SJCRH30 (cell line): ENCODE measurements at regions not wholly inside any gene's neighbourhood (a gene's known extent, or its start where the extent isn't known, plus 50 kb on each side); places are given as distances from the start of the nearest gene placed in this dataset.

Experiments used
- DNase-seq, 2 experiments: peaks; one replicate each; pipeline ENCODE4 v3.0.0-alpha.2; 2015 to 2020
- H3K27ac ChIP-seq: fragments of 250-450 bp; sonication (Bioruptor Pico); 2 replicates; pipeline ENCODE4 v1.5.1; 2020; ENCODE audit warnings: mild to moderate bottlenecking, moderate library complexity
- H3K27me3 ChIP-seq: fragments of 250-450 bp; sonication (Bioruptor Pico); 2 replicates; pipeline ENCODE4 v1.5.1; 2020; ENCODE audit warnings: mild to moderate bottlenecking, moderate library complexity
- H3K36me3 ChIP-seq: fragments of 250-450 bp; sonication (Bioruptor Pico); 2 replicates; pipeline ENCODE4 v1.5.1; 2020; ENCODE audit warnings: mild to moderate bottlenecking, moderate library complexity
- H3K4me1 ChIP-seq: fragments of 250-450 bp; sonication (Bioruptor Pico); 2 replicates; pipeline ENCODE4 v1.5.1; 2020; ENCODE audit warnings: mild to moderate bottlenecking, moderate library complexity
- H3K4me3 ChIP-seq: fragments of 250-450 bp; sonication (Bioruptor Pico); 2 replicates; pipeline ENCODE4 v1.5.1; 2020; ENCODE audit warnings: mild to moderate bottlenecking, moderate library complexity
- H3K9me3 ChIP-seq: fragments of 250-450 bp; sonication (Bioruptor Pico); replicated peaks from 2 replicates; pipeline ENCODE4 v1.5.1; 2020; ENCODE audit warnings: mild to moderate bottlenecking, moderate library complexity

- no peak for DNase-seq
- no peak overlapping the region for H3K4me3 ChIP-seq
- no peaks in the 10 kb centered on the region for H3K4me1 ChIP-seq
- H3K27me3 ChIP-seq = no peaks in the 10 kb centered on the region
- H3K9me3 ChIP-seq = no peaks in the 10 kb centered on the region
- H3K36me3 ChIP-seq = no peaks in the 10 kb centered on the region; the same call in 1 of the 2 replicates
- H3K27ac ChIP-seq = no peak overlapping the region
Measured at GRCh38 chr3:56896357-56896756, 94.6 kb upstream of the ARHGEF3 start.

- Histone ChIP-seq H3K36me3 (no peaks in the 10 kb centered on the region; the same call in 1 of the 2 replicates), H3K4me1 (no peaks in the 10 kb centered on the region), H3K27me3 (no peaks in the 10 kb centered on the region), H3K4me3 (no peak overlapping the region), H3K27ac (no peak overlapping the region), H3K9me3 (no peaks in the 10 kb centered on the region)
- peak; percentile 8 to 28 for DNase-seq
Measured at GRCh38 chr3:56894881-56895431, 93.2 kb upstream of the ARHGEF3 start.

- Histone ChIP-seq H3K36me3 (no peaks in the 10 kb centered on the region), H3K27ac (no peak overlapping the region), H3K4me1 (peaks cover 8% of the 10 kb centered on the region), H3K4me3 (no peak overlapping the region), H3K9me3 (no peaks in the 10 kb centered on the region), H3K27me3 (no peaks in the 10 kb centered on the region)
- no peak for DNase-seq
Measured at GRCh38 chr3:56890448-56891091, 88.8 kb upstream of the ARHGEF3 start.

GRCh38 chr3:56889131-56889530, 87.4 kb upstream of the ARHGEF3 start:
- no peaks in the 10 kb centered on the region for H3K36me3 ChIP-seq
- no peaks in the 10 kb centered on the region for H3K27me3 ChIP-seq
- H3K4me1 ChIP-seq = peaks cover 11% of the 10 kb centered on the region
- H3K9me3 ChIP-seq = no peaks in the 10 kb centered on the region
- no peak overlapping the region for H3K27ac ChIP-seq
- no peak for DNase-seq
- no peak overlapping the region for H3K4me3 ChIP-seq

GRCh38 chr3:56887402-56888025, 85.8 kb upstream of the ARHGEF3 start:
- H3K4me3 ChIP-seq = no peak overlapping the region
- no peaks in the 10 kb centered on the region for H3K9me3 ChIP-seq
- no peak overlapping the region for H3K27ac ChIP-seq
- no peaks in the 10 kb centered on the region for H3K27me3 ChIP-seq
- H3K4me1 ChIP-seq = peaks cover 11% of the 10 kb centered on the region
- H3K36me3 ChIP-seq = no peaks in the 10 kb centered on the region
- DNase-seq = no peak

GRCh38 chr3:56886314-56886713, 84.6 kb upstream of the ARHGEF3 start:
- H3K9me3 ChIP-seq = no peaks in the 10 kb centered on the region
- peak overlapping the region; percentile 4; the same call in 1 of the 2 replicates for H3K27ac ChIP-seq
- no peak overlapping the region for H3K4me3 ChIP-seq
- H3K27me3 ChIP-seq = no peaks in the 10 kb centered on the region
- H3K36me3 ChIP-seq = no peaks in the 10 kb centered on the region; the same call in 1 of the 2 replicates
- peaks cover 11% of the 10 kb centered on the region for H3K4me1 ChIP-seq
- DNase-seq = no peak

GRCh38 chr3:56885879-56886278, 84.1 kb upstream of the ARHGEF3 start:
- Histone ChIP-seq H3K4me1 (peaks cover 11% of the 10 kb centered on the region), H3K27me3 (no peaks in the 10 kb centered on the region), H3K9me3 (no peaks in the 10 kb centered on the region), H3K36me3 (no peaks in the 10 kb centered on the region; the same call in 1 of the 2 replicates), H3K4me3 (no peak overlapping the region), H3K27ac (peak overlapping the region; percentile 4; the same call in 1 of the 2 replicates)
- DNase-seq = no peak

- Histone ChIP-seq H3K27me3 (no peaks in the 10 kb centered on the region), H3K4me3 (no peak overlapping the region), H3K9me3 (no peaks in the 10 kb centered on the region), H3K4me1 (peaks cover 11% of the 10 kb centered on the region), H3K36me3 (peaks cover 3% of the 10 kb centered on the region; the same call in 1 of the 2 replicates), H3K27ac (peak overlapping the region; percentile 4; the same call in 1 of the 2 replicates)
- DNase-seq = peak; percentile 38 to 73
Measured at GRCh38 chr3:56885453-56885852, 83.7 kb upstream of the ARHGEF3 start.

GRCh38 chr3:56884387-56884786, 82.6 kb upstream of the ARHGEF3 start:
- Histone ChIP-seq H3K27me3 (no peaks in the 10 kb centered on the region), H3K27ac (no peak overlapping the region), H3K9me3 (no peaks in the 10 kb centered on the region), H3K36me3 (peaks cover 3% of the 10 kb centered on the region; the same call in 1 of the 2 replicates), H3K4me1 (peaks cover 11% of the 10 kb centered on the region), H3K4me3 (no peak overlapping the region)
- DNase-seq = no peak

GRCh38 chr3:56883828-56884227, 82.1 kb upstream of the ARHGEF3 start:
- no peaks in the 10 kb centered on the region for H3K27me3 ChIP-seq
- H3K9me3 ChIP-seq = no peaks in the 10 kb centered on the region
- H3K36me3 ChIP-seq = peaks cover 3% of the 10 kb centered on the region; the same call in 1 of the 2 replicates
- no peak for DNase-seq
- H3K4me1 ChIP-seq = peaks cover 11% of the 10 kb centered on the region
- no peak overlapping the region for H3K27ac ChIP-seq
- no peak overlapping the region for H3K4me3 ChIP-seq

- H3K4me3 ChIP-seq = no peak overlapping the region
- H3K4me1 ChIP-seq = peaks cover 11% of the 10 kb centered on the region
- DNase-seq = no peak
- no peaks in the 10 kb centered on the region for H3K27me3 ChIP-seq
- H3K27ac ChIP-seq = no peak overlapping the region
- H3K36me3 ChIP-seq = peaks cover 3% of the 10 kb centered on the region; the same call in 1 of the 2 replicates
- H3K9me3 ChIP-seq = no peaks in the 10 kb centered on the region
Measured at GRCh38 chr3:56882896-56883295, 81.1 kb upstream of the ARHGEF3 start.

- H3K4me1 ChIP-seq = peaks cover 11% of the 10 kb centered on the region
- no peak for DNase-seq
- H3K27me3 ChIP-seq = no peaks in the 10 kb centered on the region
- no peak overlapping the region for H3K4me3 ChIP-seq
- no peak overlapping the region for H3K27ac ChIP-seq
- no peaks in the 10 kb centered on the region for H3K9me3 ChIP-seq
- peaks cover 3% of the 10 kb centered on the region; the same call in 1 of the 2 replicates for H3K36me3 ChIP-seq
Measured at GRCh38 chr3:56881841-56882240, 80.1 kb upstream of the ARHGEF3 start.

GRCh38 chr3:56880720-56881575, 79.2 kb upstream of the ARHGEF3 start:
- Histone ChIP-seq H3K27ac (no peak overlapping the region), H3K9me3 (no peaks in the 10 kb centered on the region), H3K36me3 (peaks cover 3% of the 10 kb centered on the region; the same call in 1 of the 2 replicates), H3K27me3 (no peaks in the 10 kb centered on the region), H3K4me1 (peaks cover 7% of the 10 kb centered on the region), H3K4me3 (no peak overlapping the region)
- DNase-seq = no peak

GRCh38 chr3:56879436-56880215, 77.9 kb upstream of the ARHGEF3 start:
- Histone ChIP-seq H3K36me3 (peaks cover 3% of the 10 kb centered on the region; the same call in 1 of the 2 replicates), H3K9me3 (no peaks in the 10 kb centered on the region), H3K27ac (no peak overlapping the region), H3K4me1 (no peaks in the 10 kb centered on the region), H3K27me3 (no peaks in the 10 kb centered on the region), H3K4me3 (no peak overlapping the region)
- no peak for DNase-seq
